Tibial nerve (tissue), 4 donors: ENCODE measurements at regions not wholly inside any gene's neighbourhood (a gene's known extent, or its start where the extent isn't known, plus 50 kb on each side); places are given as distances from the start of the nearest gene placed in this dataset.

Experiments
- DNase-seq, 2 donors: peaks; one replicate each; pipeline ENCODE4 v3.0.0-alpha.2; 2019; ENCODE audit warnings: low spot score in 2 of 2
- H3K27ac ChIP-seq, 4 donors: fragments of 200-600 bp; sonication (generic) in 3 of 4; one replicate each; pipeline ENCODE4 v1.5.1; 2017 to 2019; ENCODE audit warnings: mild to moderate bottlenecking in 1 of 4
- H3K27me3 ChIP-seq, 2 donors: fragments of 200-600 bp; sonication (generic) in 1 of 2; one replicate each; pipeline versions ENCODE4 v1.5.1 to v1.6.0; 2017 to 2019
- H3K36me3 ChIP-seq, 3 donors: fragments of 200-600 bp; sonication (generic); one replicate each; pipeline ENCODE4 v1.5.1; 2018 to 2019
- H3K4me1 ChIP-seq, 4 donors: fragments of 200-600 bp; sonication (generic) in 3 of 4; one replicate each; pipeline ENCODE4 v1.5.1; 2017 to 2019
- H3K4me3 ChIP-seq, 4 donors: fragments of 200-600 bp; sonication (generic) in 3 of 4; one replicate each; pipeline ENCODE4 v1.5.1; 2017 to 2019; ENCODE audit warnings: mild to moderate bottlenecking in 1 of 4, moderate library complexity in 1 of 4
- H3K9me3 ChIP-seq, 4 donors: fragments of 200-600 bp; sonication (generic) in 3 of 4; one replicate each; pipeline ENCODE4 v1.5.1; 2017 to 2019
- CTCF ChIP-seq, 5 experiments: fragments of 200-600 bp in 3 of 5; fragments of 450-650 bp in 2 of 5; sonication (generic) in 3 of 5; IDR thresholded peaks; one replicate each; pipeline ENCODE4 v1.5.1; 2016 to 2019; ENCODE audit warnings: antibody characterized with exemption in 5 of 5, mild to moderate bottlenecking in 3 of 5, moderate library complexity in 2 of 5
- EP300 ChIP-seq, 2 donors: sonication (generic); formaldehyde crosslinking; IDR thresholded peaks; one replicate each; pipeline ENCODE4 v1.6.1; 2017; ENCODE audit warnings: antibody characterized with exemption in 2 of 2, mild to moderate bottlenecking in 1 of 2
- POLR2A ChIP-seq, 2 donors: fragments of 450-650 bp; IDR thresholded peaks; one replicate each; pipeline ENCODE4 v1.6.1; 2017; ENCODE audit warnings: antibody characterized with exemption in 2 of 2, mild to moderate bottlenecking in 2 of 2, moderate library complexity in 2 of 2
- WGBS, 2 donors: methylation state at CpG; one replicate each; pipeline ENCODE4 v1.1.5; 2018; 5-methylcytosine and 5-hydroxymethylcytosine counted together

DNA sequence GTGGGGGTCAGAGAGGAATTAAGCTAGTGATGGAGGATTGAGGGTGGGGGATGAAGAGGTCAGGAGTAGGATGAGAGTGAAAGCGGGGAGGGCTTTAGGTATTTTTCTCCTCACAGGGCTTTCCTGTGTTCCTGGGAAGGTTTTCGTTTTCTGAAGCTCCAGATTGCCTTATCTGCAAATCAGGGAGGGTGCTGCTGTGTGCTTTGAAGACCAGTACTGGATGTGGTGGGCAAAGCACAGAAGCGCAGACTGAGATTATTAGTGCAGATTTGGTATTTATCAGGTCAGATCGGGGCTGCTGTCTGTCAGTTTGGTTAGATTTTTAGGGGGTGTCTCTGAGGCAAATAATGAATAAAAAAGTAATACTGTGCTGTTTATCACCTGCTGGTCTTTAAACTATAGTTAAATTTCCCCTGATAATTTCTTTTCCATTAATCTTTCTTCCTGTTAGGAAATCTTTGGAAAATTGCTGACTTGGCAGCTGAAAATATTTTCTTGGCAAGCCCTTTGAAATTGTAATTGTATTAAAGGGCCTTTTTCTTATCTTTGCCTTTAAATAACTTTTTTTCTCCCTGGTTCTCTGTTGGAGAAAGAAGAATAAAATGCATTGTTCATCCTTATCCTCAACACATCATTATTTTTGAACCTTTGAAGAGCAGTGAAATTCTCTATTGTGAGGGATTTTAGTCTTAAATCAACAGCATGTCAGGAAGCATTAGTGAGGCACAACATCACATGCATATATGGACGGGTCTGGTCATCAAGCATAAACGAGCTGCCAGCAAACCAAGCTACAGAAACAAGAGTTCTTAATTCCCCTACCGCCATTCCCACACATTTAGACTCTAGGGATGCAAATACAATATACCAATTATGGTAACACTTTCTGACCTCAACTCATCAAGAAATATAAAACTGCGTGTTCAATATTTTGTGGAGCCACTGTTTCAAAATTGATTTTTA is 139.6 kb downstream of the S1PR1 start:
- peaks cover 0 to 10% (median 0%) of the 10 kb centered on the region in 4 donors for H3K4me1 ChIP-seq
- no peaks in the 10 kb centered on the region for H3K36me3 ChIP-seq
- H3K4me3 ChIP-seq, result no peak overlapping the region
- no peak for TF ChIP-seq CTCF (IDR thresholded peaks at IDR 0.05)
- H3K9me3 ChIP-seq, result peaks cover 0 to 15% (median 0%) of the 10 kb centered on the region in 4 donors
- no peak for DNase-seq
- 46 to 47% methylated on average over 8 of the region's 8 CpGs for WGBS, 2 donors
- H3K27ac ChIP-seq, result no peak overlapping the region
- H3K27me3 ChIP-seq, result no peaks in the 10 kb centered on the region

DNA sequence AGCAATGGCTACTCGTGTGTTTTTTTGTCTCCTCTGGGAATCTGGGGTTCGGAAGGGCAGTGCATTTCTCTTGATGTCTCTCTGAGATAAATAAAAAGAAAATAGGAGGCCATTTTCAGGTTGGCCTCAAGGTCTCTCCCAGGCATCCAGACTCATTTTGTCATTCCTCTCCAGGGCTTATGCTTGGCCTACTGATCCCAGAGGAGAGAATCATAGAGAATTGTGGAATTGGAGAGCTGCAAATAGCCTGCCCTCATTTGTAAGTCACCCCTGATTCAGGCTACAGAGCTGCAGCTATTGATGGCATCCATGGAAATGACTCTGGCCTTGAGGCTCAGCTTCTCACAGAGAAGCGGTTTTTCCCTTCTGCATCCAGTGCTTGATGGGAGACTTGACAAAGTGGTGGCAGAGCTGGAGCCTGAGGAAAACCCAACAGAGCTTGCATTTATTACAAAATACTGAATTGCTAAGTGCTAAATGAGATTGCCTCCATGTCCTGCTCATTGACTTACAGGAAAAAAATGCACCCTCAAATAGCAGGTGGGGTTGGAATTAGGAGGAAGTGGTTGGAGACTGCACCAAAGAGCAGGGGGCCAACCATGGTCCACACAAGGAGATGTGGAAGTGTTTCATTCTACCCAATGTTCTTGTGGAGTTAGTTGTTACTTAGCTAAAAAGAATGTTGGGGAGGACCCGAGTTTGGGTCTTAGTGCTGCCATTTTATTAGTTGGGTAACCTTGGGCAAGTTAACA is 140.4 kb downstream of the S1PR1 start:
- 72 to 74% methylated on average over 4 of the region's 4 CpGs for WGBS, 2 donors
- DNase-seq, result no peak
- peaks cover 0 to 15% (median 0%) of the 10 kb centered on the region in 4 donors for H3K9me3 ChIP-seq
- no peaks in the 10 kb centered on the region for H3K36me3 ChIP-seq
- TF ChIP-seq POLR2A (IDR thresholded peaks at IDR 0.05) (no peak), EP300 (IDR thresholded peaks at IDR 0.05) (no peak), CTCF (IDR thresholded peaks at IDR 0.05) (no peak)
- H3K4me1 ChIP-seq, result peaks cover 0 to 10% (median 0%) of the 10 kb centered on the region in 4 donors
- H3K27me3 ChIP-seq, result no peaks in the 10 kb centered on the region
- H3K4me3 ChIP-seq, result no peak overlapping the region
- H3K27ac ChIP-seq, result no peak overlapping the region

- no peaks in the 10 kb centered on the region for H3K9me3 ChIP-seq
- TF ChIP-seq POLR2A (IDR thresholded peaks at IDR 0.05) (no peak), CTCF (IDR thresholded peaks at IDR 0.05) (no peak), EP300 (IDR thresholded peaks at IDR 0.05) (no peak)
- H3K4me3 ChIP-seq, result no peak overlapping the region
- no peaks in the 10 kb centered on the region for H3K27me3 ChIP-seq
- DNase-seq, result no peak
- WGBS, 2 donors, result 76 to 77% methylated on average over 3 of the region's 3 CpGs
- no peaks in the 10 kb centered on the region for H3K36me3 ChIP-seq
- H3K4me1 ChIP-seq, result peaks cover 0 to 10% (median 0%) of the 10 kb centered on the region in 4 donors
- H3K27ac ChIP-seq, result no peak overlapping the region
Observed at GRCh38 chr1:101379037-101379436, 142.2 kb downstream of the S1PR1 start.

- no peaks in the 10 kb centered on the region for H3K27me3 ChIP-seq
- H3K4me1 ChIP-seq, result peaks cover 0 to 10% (median 0%) of the 10 kb centered on the region in 4 donors
- TF ChIP-seq POLR2A (IDR thresholded peaks at IDR 0.05) (no peak), CTCF (IDR thresholded peaks at IDR 0.05) (no peak), EP300 (IDR thresholded peaks at IDR 0.05) (no peak)
- no peaks in the 10 kb centered on the region for H3K9me3 ChIP-seq
- no peaks in the 10 kb centered on the region for H3K36me3 ChIP-seq
- no peak overlapping the region for H3K27ac ChIP-seq
- 81 to 84% methylated on average over 2 of the region's 2 CpGs for WGBS, 2 donors
- no peak for DNase-seq
- no peak overlapping the region for H3K4me3 ChIP-seq
Observed at GRCh38 chr1:101379950-101380349, 143.1 kb downstream of the S1PR1 start.

DNA sequence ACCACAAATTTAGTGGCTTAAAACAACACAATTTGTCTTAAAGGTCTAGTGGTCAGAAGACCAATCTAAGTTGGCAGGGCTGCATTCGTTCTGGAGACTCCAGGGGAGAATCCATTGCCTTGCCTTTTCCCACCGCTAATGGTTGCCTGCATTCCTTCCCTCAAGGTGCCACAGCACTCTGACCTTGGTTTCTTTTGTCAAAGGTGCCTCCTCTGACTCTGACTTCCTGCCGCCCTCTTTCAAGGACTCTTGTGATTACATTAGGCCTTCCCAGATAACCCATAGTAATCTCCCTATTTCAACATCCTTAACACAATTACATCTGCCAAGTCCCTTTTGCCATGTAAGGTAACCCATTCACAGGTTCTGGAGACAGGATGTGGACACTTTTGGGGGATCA is 145.3 kb downstream of the S1PR1 start:
- DNase-seq, result no peak
- H3K36me3 ChIP-seq, result no peaks in the 10 kb centered on the region
- TF ChIP-seq EP300 (IDR thresholded peaks at IDR 0.05) (no peak), POLR2A (IDR thresholded peaks at IDR 0.05) (no peak), CTCF (IDR thresholded peaks at IDR 0.05) (no peak)
- no peak overlapping the region for H3K4me3 ChIP-seq
- no peak overlapping the region for H3K27ac ChIP-seq
- H3K27me3 ChIP-seq, result no peaks in the 10 kb centered on the region
- 58 to 68% methylated on average over 3 of the region's 3 CpGs for WGBS, 2 donors
- H3K9me3 ChIP-seq, result no peaks in the 10 kb centered on the region
- no peaks in the 10 kb centered on the region for H3K4me1 ChIP-seq
